GM23338 (cell line): ENCODE measurements at regions not wholly inside any gene's neighbourhood (a gene's known extent, or its start where the extent isn't known, plus 50 kb on each side); places are given as distances from the start of the nearest gene placed in this dataset.

ENCODE experiments used
- CTCF ChIP-seq, 2 experiments: fragments of 200-600 bp in 1 of 2; sonication (generic) in 1 of 2; conservative IDR thresholded peaks; 2 replicates each; pipeline versions ENCODE4 v1.5.1 to v1.6.1; 2016 to 2017; ENCODE audit warnings: antibody characterized with exemption in 2 of 2, low read depth in 2 of 2, mild to moderate bottlenecking in 2 of 2, moderate library complexity in 1 of 2
- EZH2 ChIP-seq: fragments of 200-600 bp; sonication (generic); IDR thresholded peaks from one replicate; pipeline ENCODE4 v1.8.0; 2017; ENCODE audit warnings: antibody characterized with exemption, mild to moderate bottlenecking, low read depth; ENCODE audit not compliant: unreplicated experiment
- REST ChIP-seq: IDR thresholded peaks from one replicate; pipeline ENCODE4 v1.6.1; 2018; ENCODE audit warnings: antibody characterized with exemption; ENCODE audit not compliant: unreplicated experiment
- STAT1 ChIP-seq: IDR thresholded peaks from one replicate; pipeline ENCODE4 v1.6.1; 2016; ENCODE audit warnings: antibody characterized with exemption; ENCODE audit not compliant: unreplicated experiment

- TF ChIP-seq CTCF (conservative IDR thresholded peaks at IDR 0.05; ENCODE audit: low read depth in 2 of 2) (no peak), EZH2 (no peak), STAT1 (no peak), REST (no peak)
These were observed 378.0 kb downstream of the GRB14 start for GRCh38 chr2:164243315-164243714.
